SK-N-MC (cell line): ENCODE measurements at regions not wholly inside any gene's neighbourhood (a gene's known extent, or its start where the extent isn't known, plus 50 kb on each side); places are given as distances from the start of the nearest gene placed in this dataset.

Experiments
- DNase-seq: peaks from one replicate; pipeline ENCODE4 v3.0.0-alpha.2; 2011; ENCODE audit warnings: low read depth, low spot score
- H3K27ac ChIP-seq: fragments of 200-600 bp; sonication (generic); 2 replicates; pipeline ENCODE4 v1.5.1; 2016; ENCODE audit warnings: mixed run types
- H3K36me3 ChIP-seq: fragments of 200-600 bp; sonication (generic); 2 replicates; pipeline ENCODE4 v1.6.1; 2017; ENCODE audit warnings: antibody characterized with exemption, low read length, mixed read lengths; ENCODE audit not compliant: insufficient read depth
- H3K4me3 ChIP-seq: fragments of 200-600 bp; sonication (generic); 2 replicates; pipeline ENCODE4 v1.5.1; 2016
- H3K9ac ChIP-seq: fragments of 200-600 bp; sonication (generic); 2 replicates; pipeline ENCODE4 v1.8.0; 2017; ENCODE audit warnings: mixed run types, mixed read lengths; ENCODE audit not compliant: insufficient read length
- H3K9me3 ChIP-seq: fragments of 200-600 bp; sonication (generic); 2 replicates; pipeline ENCODE4 v1.6.1; 2017; ENCODE audit warnings: low read depth, mild to moderate bottlenecking, antibody characterized with exemption, low read length, moderate library complexity, mixed read lengths
- EZH2 ChIP-seq: fragments of 200-600 bp; sonication (generic); IDR thresholded peaks from one replicate; pipeline ENCODE4 v1.6.1; 2017; ENCODE audit warnings: antibody characterized with exemption
- FOXP2 ChIP-seq: optimal IDR thresholded peaks from 2 replicates; pipeline ENCODE3; 2011; ENCODE audit warnings: mild to moderate bottlenecking, moderate library complexity; ENCODE audit not compliant: insufficient read depth; ENCODE audit errors: extremely low read length, control extremely low read depth
- POLR2AphosphoS5 ChIP-seq: IDR thresholded peaks from 2 replicates; pipeline ENCODE4 v1.6.1; 2012; ENCODE audit warnings: mild to moderate bottlenecking, low read depth, low read length, borderline replicate concordance

DNA sequence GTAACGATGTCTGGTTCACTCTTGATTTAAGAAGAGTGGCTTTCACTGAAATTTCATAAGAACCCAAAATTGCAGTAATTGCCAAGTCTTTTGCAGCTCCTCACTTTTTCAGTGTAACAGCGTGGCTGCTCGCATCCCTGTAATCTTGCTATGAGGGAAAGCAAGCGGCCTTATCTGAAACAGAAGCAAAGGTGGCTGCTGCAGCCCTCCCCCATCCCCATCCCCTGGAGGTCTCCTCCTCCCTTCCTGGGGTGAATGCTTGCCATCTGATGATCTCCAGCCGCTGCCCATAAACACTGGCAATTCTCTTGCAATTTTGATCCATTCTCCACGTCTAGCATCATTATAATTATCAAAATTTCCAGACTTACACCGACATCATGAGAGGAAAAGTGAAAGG, 182.5 kb upstream of the ASIC2 start:
- no peak for DNase-seq
- H3K9me3 ChIP-seq: no peaks in the 10 kb centered on the region
- H3K27ac ChIP-seq: no peak overlapping the region
- no peak overlapping the region for H3K9ac ChIP-seq
- no peak overlapping the region for H3K4me3 ChIP-seq
- no peaks in the 10 kb centered on the region for H3K36me3 ChIP-seq
- TF ChIP-seq EZH2 (no peak), FOXP2 (no peak), POLR2AphosphoS5 (no peak)

DNA sequence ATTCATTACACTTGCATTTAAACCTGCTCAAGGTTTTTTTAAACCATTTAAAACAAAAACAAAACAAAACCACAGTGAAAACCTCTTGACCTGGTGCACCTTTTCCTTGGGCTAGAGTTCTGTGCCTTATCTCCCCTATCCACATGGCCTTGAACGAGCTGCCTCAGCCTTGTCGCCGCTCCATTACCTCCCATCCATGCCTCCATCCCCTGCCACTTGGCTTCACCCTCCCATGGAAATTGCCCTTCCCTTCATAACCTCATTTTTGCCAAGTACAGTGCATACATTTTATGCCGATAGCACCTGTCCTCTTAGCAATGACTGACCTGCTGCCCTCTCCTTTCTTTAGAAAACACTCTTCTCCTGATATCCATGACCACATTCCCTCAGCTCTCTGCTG, 188.6 kb upstream of the ASIC2 start:
- no peak overlapping the region for H3K27ac ChIP-seq
- no peak overlapping the region for H3K9ac ChIP-seq
- H3K36me3 ChIP-seq: no peaks in the 10 kb centered on the region
- no peak for DNase-seq
- no peak for TF ChIP-seq EZH2
- no peak for TF ChIP-seq FOXP2
- no peak for TF ChIP-seq POLR2AphosphoS5
- H3K4me3 ChIP-seq: no peak overlapping the region
- H3K9me3 ChIP-seq: no peaks in the 10 kb centered on the region

DNA sequence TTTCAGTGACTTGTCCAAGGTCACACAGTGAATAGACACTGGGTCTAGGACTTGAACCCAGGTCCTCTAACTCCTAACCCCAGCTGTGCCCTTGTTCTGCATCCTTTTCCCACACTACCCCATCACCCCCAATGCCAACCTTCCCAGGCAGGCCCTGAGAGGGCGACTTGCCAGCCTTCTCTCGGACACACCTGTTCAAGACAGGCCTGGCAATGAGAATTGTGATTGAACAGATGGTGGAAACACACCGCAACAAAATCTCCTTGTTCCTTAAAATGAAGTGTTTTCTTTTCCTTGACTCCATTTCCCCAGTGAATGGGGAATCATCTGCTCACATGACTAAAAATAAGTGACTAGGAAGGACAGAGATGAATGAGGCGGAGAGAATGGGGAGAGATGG, 189.5 kb upstream of the ASIC2 start:
- Histone ChIP-seq H3K4me3 (no peak overlapping the region), H3K9ac (no peak overlapping the region), H3K36me3 (no peaks in the 10 kb centered on the region), H3K27ac (no peak overlapping the region), H3K9me3 (no peaks in the 10 kb centered on the region)
- DNase-seq: no peak
- TF ChIP-seq FOXP2: no peak
- TF ChIP-seq EZH2: no peak

DNA sequence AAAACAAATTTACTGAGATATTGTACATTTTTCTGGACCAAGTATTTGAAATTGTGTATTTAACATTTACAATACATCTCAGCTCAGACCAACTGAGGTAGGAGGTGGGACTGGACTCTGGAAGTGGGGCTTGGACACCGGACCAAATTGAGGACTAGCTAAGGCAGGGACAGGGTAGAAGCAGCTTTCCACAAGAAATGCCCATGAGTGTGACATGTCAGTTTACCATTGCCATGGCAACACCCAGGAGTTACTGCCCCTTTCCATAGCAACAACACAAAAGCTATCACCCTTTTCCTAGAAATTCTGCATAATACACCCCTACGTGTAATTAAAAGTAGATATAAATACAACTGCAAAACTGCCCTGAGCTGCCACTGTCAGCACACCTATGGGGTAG, 191.5 kb upstream of the ASIC2 start:
- Histone ChIP-seq H3K9ac (no peak overlapping the region), H3K27ac (no peak overlapping the region), H3K36me3 (no peaks in the 10 kb centered on the region), H3K9me3 (no peaks in the 10 kb centered on the region), H3K4me3 (no peak overlapping the region)
- no peak for DNase-seq
- TF ChIP-seq FOXP2: no peak
- no peak for TF ChIP-seq EZH2
- no peak for TF ChIP-seq POLR2AphosphoS5

DNA sequence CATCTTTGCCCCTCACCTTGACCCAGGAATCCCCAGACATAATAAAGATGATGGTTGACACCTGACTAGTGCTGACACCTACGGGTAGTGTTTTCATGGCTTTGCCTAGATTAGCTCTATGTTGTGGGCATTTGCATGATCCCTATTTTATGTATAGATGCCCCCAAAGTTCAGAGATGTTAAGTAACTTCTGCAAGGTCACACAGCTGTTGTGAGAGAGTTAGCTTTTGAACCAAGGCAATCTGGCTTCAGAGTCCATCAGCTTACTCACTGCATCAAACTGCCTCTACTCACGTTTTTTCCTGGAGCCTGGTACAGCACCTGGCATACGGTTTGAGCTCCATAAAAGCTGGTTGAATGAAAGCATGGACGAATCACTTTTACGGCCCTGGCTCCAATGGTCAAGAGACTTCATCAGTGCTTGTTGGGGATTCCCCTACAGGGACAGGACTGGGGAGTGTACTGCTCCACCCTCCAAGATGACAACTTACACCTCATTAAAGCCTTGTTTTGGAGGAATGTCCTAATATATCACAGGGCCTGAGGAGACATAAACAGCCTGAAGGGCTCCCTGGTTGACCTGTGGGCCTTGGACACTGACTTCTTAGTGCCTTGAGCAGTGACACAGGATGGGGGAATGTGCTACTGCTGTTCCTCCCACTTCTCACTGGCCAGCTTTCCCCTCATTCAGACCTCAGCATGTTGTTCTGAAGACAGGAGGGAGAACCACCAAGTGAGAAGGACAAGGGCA, 193.2 kb upstream of the ASIC2 start:
- Histone ChIP-seq H3K36me3 (no peaks in the 10 kb centered on the region), H3K27ac (no peak overlapping the region), H3K4me3 (no peak overlapping the region), H3K9me3 (no peaks in the 10 kb centered on the region), H3K9ac (no peak overlapping the region)
- DNase-seq: no peak
- TF ChIP-seq POLR2AphosphoS5: no peak
- no peak for TF ChIP-seq FOXP2
- no peak for TF ChIP-seq EZH2

DNA sequence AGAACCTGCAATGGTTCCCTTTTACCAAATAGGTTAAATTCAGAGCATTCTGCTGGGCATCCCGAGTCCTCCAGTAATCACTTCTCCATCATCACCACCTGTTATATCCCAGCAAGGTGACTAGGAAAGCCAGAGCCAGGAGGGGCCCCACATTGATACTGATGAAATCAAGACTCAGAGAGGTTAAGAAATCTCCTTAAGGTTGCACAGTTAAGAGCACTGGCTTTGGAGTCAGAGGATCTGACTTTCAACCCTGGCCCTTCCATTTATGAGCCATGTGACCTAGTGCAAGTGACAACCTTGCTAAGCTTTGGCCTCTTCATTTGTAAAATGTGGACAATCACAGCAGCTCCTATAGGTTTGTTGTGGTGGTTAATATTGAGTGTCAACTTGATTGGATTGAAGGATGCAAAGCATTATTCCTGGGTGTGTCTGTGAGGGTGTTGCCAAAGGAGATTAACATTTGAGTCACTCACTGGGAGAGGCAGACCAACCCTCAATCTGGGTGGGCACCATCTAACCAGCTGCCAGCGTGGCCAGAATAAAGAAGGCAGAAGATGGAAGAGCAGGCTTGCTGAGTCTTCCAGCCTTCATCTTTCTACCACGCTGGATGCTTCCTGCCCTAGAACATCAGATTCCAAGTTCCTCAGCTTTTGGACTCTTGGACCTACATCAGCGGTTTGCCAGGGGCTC, 194.2 kb upstream of the ASIC2 start:
- no peak for TF ChIP-seq FOXP2
- TF ChIP-seq EZH2: no peak
- TF ChIP-seq POLR2AphosphoS5: no peak

DNA sequence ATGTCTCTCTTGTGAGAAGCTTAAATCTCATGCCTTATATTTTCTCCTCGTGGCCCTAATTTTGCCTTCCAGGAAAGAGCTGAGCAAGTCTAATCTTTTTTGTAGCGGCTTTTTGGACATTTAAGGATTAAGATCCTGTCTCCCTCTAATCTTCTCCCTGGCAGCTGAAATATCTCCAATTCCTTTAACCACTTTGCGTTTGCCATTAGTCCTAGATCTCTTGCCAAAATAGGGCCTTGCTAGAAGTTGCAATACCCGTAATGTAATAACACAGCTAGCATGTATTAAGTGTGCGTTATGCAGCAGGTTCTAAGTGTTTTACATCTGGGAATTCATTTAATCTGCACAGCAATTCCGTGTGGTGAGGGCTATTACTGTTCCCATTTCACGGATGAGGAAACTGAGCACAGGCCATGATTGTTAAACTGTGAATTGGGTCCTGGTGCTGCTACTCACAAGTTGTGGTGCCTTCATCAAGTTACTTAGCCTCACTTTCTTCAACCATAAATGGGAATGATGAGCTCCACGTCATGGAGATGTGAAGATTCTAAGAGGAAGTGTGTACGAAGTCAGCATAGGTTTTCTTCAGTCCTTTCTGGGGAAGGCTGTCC, 198.9 kb upstream of the ASIC2 start:
- DNase-seq: no peak

More for the DNA sequence above, 194.2 kb upstream of the ASIC2 start:
- no peaks in the 10 kb centered on the region for H3K36me3 ChIP-seq
- no peak overlapping the region for H3K9ac ChIP-seq
- H3K9me3 ChIP-seq: no peaks in the 10 kb centered on the region
- no peak overlapping the region for H3K4me3 ChIP-seq
- no peak overlapping the region for H3K27ac ChIP-seq
- DNase-seq: no peak

DNA sequence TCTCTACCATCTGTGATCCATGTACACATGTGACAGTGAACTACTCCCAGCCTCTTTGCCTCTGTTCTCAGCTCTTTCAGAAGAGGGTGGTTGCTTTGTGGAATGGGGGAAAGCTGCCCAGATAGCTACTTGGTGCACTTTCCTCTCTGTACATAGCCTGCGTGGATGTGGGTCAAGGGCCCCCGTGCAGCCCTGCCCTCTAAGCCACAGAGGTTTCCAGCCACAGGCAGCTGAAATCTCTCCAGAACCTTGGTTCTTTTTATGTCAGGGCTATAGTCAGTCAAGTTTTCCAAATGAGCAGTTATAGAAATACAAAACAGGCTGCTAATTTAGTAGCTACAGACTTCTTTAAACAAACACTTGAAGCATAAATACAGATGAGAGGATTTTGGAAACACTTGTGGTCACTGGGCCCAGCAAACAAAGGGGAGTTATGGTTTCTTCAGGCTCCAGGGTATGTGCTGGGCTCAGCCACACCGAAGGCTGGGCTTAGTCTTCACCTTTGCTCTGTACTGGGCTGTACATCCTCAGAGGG, 199.7 kb upstream of the ASIC2 start:
- Histone ChIP-seq H3K9me3 (no peaks in the 10 kb centered on the region), H3K9ac (no peak overlapping the region), H3K36me3 (no peaks in the 10 kb centered on the region), H3K4me3 (no peak overlapping the region), H3K27ac (no peak overlapping the region)
- DNase-seq: no peak
- TF ChIP-seq POLR2AphosphoS5: no peak
- TF ChIP-seq EZH2: no peak
- TF ChIP-seq FOXP2: no peak

More for the DNA sequence above, 198.9 kb upstream of the ASIC2 start:
- H3K9me3 ChIP-seq: no peaks in the 10 kb centered on the region
- no peaks in the 10 kb centered on the region for H3K36me3 ChIP-seq
- no peak overlapping the region for H3K4me3 ChIP-seq
- TF ChIP-seq POLR2AphosphoS5: no peak
- TF ChIP-seq FOXP2: no peak
- no peak for TF ChIP-seq EZH2
- no peak overlapping the region for H3K27ac ChIP-seq
- H3K9ac ChIP-seq: no peak overlapping the region
